PFSK-1 (cell line): ENCODE measurements at regions not wholly inside any gene's neighbourhood (a gene's known extent, or its start where the extent isn't known, plus 50 kb on each side); places are given as distances from the start of the nearest gene placed in this dataset.

Experiments
- FOXP2 ChIP-seq: optimal IDR thresholded peaks from 2 replicates; pipeline ENCODE3; 2011; ENCODE audit warnings: borderline replicate concordance, control low read depth, inconsistent platforms; ENCODE audit not compliant: insufficient read depth; ENCODE audit errors: extremely low read length, extremely low read depth
- POLR2AphosphoS5 ChIP-seq: IDR thresholded peaks from 2 replicates; pipeline ENCODE4 v1.6.1; 2012; ENCODE audit warnings: low read depth, mild to moderate bottlenecking, control low read depth, low read length, moderate library complexity
- SIN3A ChIP-seq: IDR thresholded peaks from 2 replicates; pipeline ENCODE4 v1.6.1; 2012; ENCODE audit warnings: mild to moderate bottlenecking, low read length, moderate library complexity, borderline replicate concordance; ENCODE audit not compliant: insufficient read depth
- TAF1 ChIP-seq: IDR thresholded peaks from 2 replicates; pipeline ENCODE4 v1.6.1; 2012; ENCODE audit warnings: low read length, control low read depth, borderline replicate concordance; ENCODE audit not compliant: insufficient read depth
- TF ChIP-seq, protein P1 (sequence below), 2 experiments: IDR thresholded peaks; 2 replicates each; pipeline versions ENCODE4 v1.6.1 to v1.8.0; 2011 to 2012; ENCODE audit warnings: low read depth in 2 of 2, low read length in 2 of 2, control low read depth in 1 of 2, inconsistent platforms in 1 of 2, mild to moderate bottlenecking in 1 of 2, moderate library complexity in 1 of 2; ENCODE audit not compliant: insufficient read depth in 1 of 2

DNA sequence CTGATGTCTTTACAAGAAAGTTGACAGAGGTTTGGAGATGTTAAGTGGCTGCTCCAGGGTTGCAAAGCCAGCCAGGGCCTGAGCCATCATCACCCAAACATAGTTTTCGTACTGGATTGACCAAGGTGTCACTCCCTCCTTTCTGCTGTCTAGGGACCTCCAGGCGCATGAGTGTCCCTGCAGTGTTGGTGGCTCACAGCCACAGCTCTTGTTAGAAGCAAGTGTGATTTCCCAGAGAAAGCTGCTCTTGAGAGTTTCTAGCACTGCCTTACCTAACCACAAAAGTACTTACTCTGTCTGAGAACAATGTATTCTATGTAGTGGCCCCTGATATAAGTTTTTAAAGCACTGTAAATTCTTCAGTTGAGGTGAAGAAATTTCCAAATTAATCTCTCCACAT lies 144.1 kb downstream of the SOX2 start:
- TF ChIP-seq SIN3A = no peak
- TF ChIP-seq, protein P1, sequence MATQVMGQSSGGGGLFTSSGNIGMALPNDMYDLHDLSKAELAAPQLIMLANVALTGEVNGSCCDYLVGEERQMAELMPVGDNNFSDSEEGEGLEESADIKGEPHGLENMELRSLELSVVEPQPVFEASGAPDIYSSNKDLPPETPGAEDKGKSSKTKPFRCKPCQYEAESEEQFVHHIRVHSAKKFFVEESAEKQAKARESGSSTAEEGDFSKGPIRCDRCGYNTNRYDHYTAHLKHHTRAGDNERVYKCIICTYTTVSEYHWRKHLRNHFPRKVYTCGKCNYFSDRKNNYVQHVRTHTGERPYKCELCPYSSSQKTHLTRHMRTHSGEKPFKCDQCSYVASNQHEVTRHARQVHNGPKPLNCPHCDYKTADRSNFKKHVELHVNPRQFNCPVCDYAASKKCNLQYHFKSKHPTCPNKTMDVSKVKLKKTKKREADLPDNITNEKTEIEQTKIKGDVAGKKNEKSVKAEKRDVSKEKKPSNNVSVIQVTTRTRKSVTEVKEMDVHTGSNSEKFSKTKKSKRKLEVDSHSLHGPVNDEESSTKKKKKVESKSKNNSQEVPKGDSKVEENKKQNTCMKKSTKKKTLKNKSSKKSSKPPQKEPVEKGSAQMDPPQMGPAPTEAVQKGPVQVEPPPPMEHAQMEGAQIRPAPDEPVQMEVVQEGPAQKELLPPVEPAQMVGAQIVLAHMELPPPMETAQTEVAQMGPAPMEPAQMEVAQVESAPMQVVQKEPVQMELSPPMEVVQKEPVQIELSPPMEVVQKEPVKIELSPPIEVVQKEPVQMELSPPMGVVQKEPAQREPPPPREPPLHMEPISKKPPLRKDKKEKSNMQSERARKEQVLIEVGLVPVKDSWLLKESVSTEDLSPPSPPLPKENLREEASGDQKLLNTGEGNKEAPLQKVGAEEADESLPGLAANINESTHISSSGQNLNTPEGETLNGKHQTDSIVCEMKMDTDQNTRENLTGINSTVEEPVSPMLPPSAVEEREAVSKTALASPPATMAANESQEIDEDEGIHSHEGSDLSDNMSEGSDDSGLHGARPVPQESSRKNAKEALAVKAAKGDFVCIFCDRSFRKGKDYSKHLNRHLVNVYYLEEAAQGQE (IDR thresholded peaks at IDR 0.05; ENCODE audit: insufficient read depth in 1 of 2, low read depth in 2 of 2, low read length in 2 of 2) = no peak
- no peak for TF ChIP-seq POLR2AphosphoS5
- no peak for TF ChIP-seq FOXP2
- no peak for TF ChIP-seq TAF1
